GM12878 (cell line): ENCODE measurements at regions not wholly inside any gene's neighbourhood (a gene's known extent, or its start where the extent isn't known, plus 50 kb on each side); places are given as distances from the start of the nearest gene placed in this dataset.

Experiments used
- ATAC-seq: fragments of 200-7000 bp; cut with Tn5 transposase; 3 replicates; pipeline ENCODE4 v1.9.1; 2020; ENCODE audit warnings: mild to moderate bottlenecking, moderate library complexity
- BruUV-seq: library from RNA; stranded (reverse); fragments of 400-500 nt; replicated peaks from 2 replicates; lab custom pipeline; 2021; lab: Mats Ljungman, UMichigan
- CTCF ChIA-PET: fragments of 300-600 bp; sonication (Branson Sonifier 250); formaldehyde crosslinking; extraction: SDS; loops from one replicate; lab custom pipeline; 2021; ENCODE audit warnings: inconsistent platforms; lab: Yijun Ruan, JAX
- POLR2A ChIA-PET: fragments of 350-600 bp; formaldehyde crosslinking; extraction: SDS; loops from one replicate; lab custom pipeline; 2021; ENCODE audit warnings: inconsistent platforms; lab: Charles Lee
- RAD21 ChIA-PET: fragments of 300-600 bp; sonication (Branson Sonifier 250); formaldehyde crosslinking; loops from one replicate; lab custom pipeline; 2023; ENCODE audit warnings: antibody characterized with exemption; ENCODE audit not compliant: unreplicated experiment; lab: Charles Lee
- SMC1A ChIA-PET: fragments of 300-600 bp; sonication (Branson Sonifier 250); formaldehyde crosslinking; loops from one replicate; lab custom pipeline; 2023; ENCODE audit not compliant: unreplicated experiment, uncharacterized antibody; lab: Charles Lee
- DNase-seq: peaks from one replicate; pipeline ENCODE4 v3.0.0-alpha.2; 2011; ENCODE audit warnings: low read depth, low spot score
- FAIRE-seq: peaks from 3 replicates; lab custom pipeline; 2011; peaks lifted over from hg19 to GRCh38; lab: Jason Lieb, UNC
- H2AFZ ChIP-seq: 2 replicates; pipeline ENCODE4 v1.6.0; 2011; ENCODE audit warnings: low read depth, low read length, control low read depth; ENCODE audit not compliant: control insufficient read depth
- H3K27ac ChIP-seq: 2 replicates; pipeline ENCODE4 v1.5.1; 2011; ENCODE audit warnings: control low read depth; ENCODE audit not compliant: control insufficient read depth, insufficient read depth
- H3K27me3 ChIP-seq, 2 experiments: replicated peaks in 1 of 2; 2 replicates each; pipeline versions ENCODE4 v1.6.0 to v1.6.1; 2011; ENCODE audit warnings: low read length in 1 of 2; ENCODE audit not compliant: control insufficient read depth in 2 of 2, insufficient read depth in 2 of 2
- H3K36me3 ChIP-seq, 2 experiments: 2 replicates each; pipeline ENCODE4 v1.5.1; 2011; ENCODE audit warnings: low read length in 1 of 2; ENCODE audit not compliant: control insufficient read depth in 2 of 2, insufficient read depth in 2 of 2
- H3K4me1 ChIP-seq: 2 replicates; pipeline ENCODE4 v1.6.1; 2011; ENCODE audit warnings: mild to moderate bottlenecking, low read length, moderate library complexity, mixed read lengths; ENCODE audit not compliant: control insufficient read depth, insufficient read depth
- H3K4me2 ChIP-seq: 2 replicates; pipeline ENCODE4 v1.6.0; 2011; ENCODE audit warnings: control low read depth; ENCODE audit not compliant: control insufficient read depth, insufficient read depth
- H3K4me3 ChIP-seq: fragments of 200-600 bp; sonication (generic); 2 replicates; pipeline ENCODE4 v1.5.1; 2016
- H3K79me2 ChIP-seq: 2 replicates; pipeline ENCODE4 v1.6.0; 2011; ENCODE audit warnings: low read length; ENCODE audit not compliant: control insufficient read depth, insufficient read depth
- H3K9ac ChIP-seq: 2 replicates; pipeline ENCODE4 v1.8.0; 2011; ENCODE audit warnings: low read length, control low read depth, mixed read lengths; ENCODE audit not compliant: control insufficient read depth, insufficient read depth
- H3K9me3 ChIP-seq: replicated peaks from 3 replicates; pipeline ENCODE4 v1.5.1; 2011; ENCODE audit warnings: mild to moderate bottlenecking, low read length; ENCODE audit not compliant: control insufficient read depth, insufficient read depth
- H4K20me1 ChIP-seq: 2 replicates; pipeline ENCODE4 v1.6.0; 2011; ENCODE audit not compliant: control insufficient read depth, insufficient read depth
- EGR1 ChIP-seq, 2 experiments: IDR thresholded peaks; 1 replicate in 1 of 2; 2 replicates in 1 of 2; pipeline ENCODE4 v1.6.1; 2011 to 2012; ENCODE audit warnings: low read depth in 2 of 2, low read length in 2 of 2, borderline replicate concordance in 1 of 2, mild to moderate bottlenecking in 1 of 2, moderate library complexity in 1 of 2
- NFXL1 ChIP-seq: fragments of 450-650 bp; IDR thresholded peaks from 2 replicates; pipeline ENCODE4 v1.6.1; 2017; ENCODE audit warnings: antibody characterized with exemption, mild to moderate bottlenecking, borderline replicate concordance
- ZNF622 ChIP-seq: fragments of 450-650 bp; IDR thresholded peaks from 2 replicates; pipeline ENCODE4 v1.6.1; 2017; ENCODE audit warnings: mild to moderate bottlenecking, inconsistent platforms
- WGBS: methylation state at CpG from one replicate; pipeline ENCODE4 v1.1.6; 2016; ENCODE audit warnings: low lambda C conversion rate; ENCODE audit not compliant: insufficient replicate concordance, insufficient coverage; ENCODE audit errors: missing lambda C conversion rate; 5-methylcytosine and 5-hydroxymethylcytosine counted together
- in situ Hi-C: fragments of 300-500 bp; cut with MboI; formaldehyde crosslinking; loops from 9 replicates; pipeline ENCODE4 v1.14.3; 2018; ENCODE audit warnings: mixed read lengths
- intact Hi-C: fragments of 100-400 bp; cut with micrococcal nuclease; formaldehyde crosslinking; loops from one replicate; pipeline ENCODE4 v1.14.2; 2022; ENCODE audit not compliant: unreplicated experiment

GRCh38 chr17:34758316-34758715 lies 178.9 kb downstream of the TMEM132E start:
- Histone ChIP-seq H3K79me2 (no peaks in the 10 kb centered on the region), H3K9me3 (no peaks in the 10 kb centered on the region), H3K4me2 (no peak overlapping the region), H3K27me3 (peaks cover 0 to under 1% of the 10 kb centered on the region in 2 experiments; a peak in 1 of 4 replicates), H2AFZ (no peak overlapping the region), H3K4me3 (no peak overlapping the region), H4K20me1 (no peaks in the 10 kb centered on the region), H3K9ac (no peak overlapping the region), H3K36me3 (no peaks in the 10 kb centered on the region), H3K27ac (no peak overlapping the region), H3K4me1 (no peaks in the 10 kb centered on the region)
- BruUV-seq, result no TSS peak
- ATAC-seq (no peak), FAIRE-seq (no peak), DNase-seq (no peak)
- ChIA-PET CTCF (no interaction called here), SMC1A (no interaction called here), POLR2A (no interaction called here), RAD21 (no interaction called here)
- in situ Hi-C loops (no loop called here), intact Hi-C loops (loop anchor here (10.0 kb wide), 1 partner anchor 54 kb away; no protein-coding TSS in a partner anchor)
- 8% methylated on average over 3 of the region's 3 CpGs for WGBS
- TF ChIP-seq NFXL1, result no peak
- TF ChIP-seq EGR1 (IDR thresholded peaks at IDR 0.05; ENCODE audit: borderline replicate concordance in 1 of 2, low read depth in 2 of 2, low read length in 2 of 2), result no peak

GRCh38 chr17:34757611-34758010 lies 178.2 kb downstream of the TMEM132E start:
- CTCF ChIA-PET, result no interaction called here
- no TSS peak for BruUV-seq
- Histone ChIP-seq H3K4me2 (no peak overlapping the region), H3K4me1 (no peaks in the 10 kb centered on the region), H3K9ac (no peak overlapping the region), H2AFZ (no peak overlapping the region), H3K27me3 (peaks cover 0 to 1% of the 10 kb centered on the region in 2 experiments; a peak in 1 of 4 replicates), H3K27ac (no peak overlapping the region), H4K20me1 (no peaks in the 10 kb centered on the region), H3K9me3 (no peaks in the 10 kb centered on the region), H3K4me3 (no peak overlapping the region), H3K79me2 (no peaks in the 10 kb centered on the region), H3K36me3 (no peaks in the 10 kb centered on the region)
- no peak for TF ChIP-seq ZNF622
- in situ Hi-C loops, result no loop called here
- WGBS, result 23% methylated on average over 5 of the region's 5 CpGs
- POLR2A ChIA-PET, result no interaction called here
- RAD21 ChIA-PET, result no interaction called here
- SMC1A ChIA-PET, result no interaction called here
- intact Hi-C loops, result loop anchor here (10.0 kb wide), 1 partner anchor 53 kb away; no protein-coding TSS in a partner anchor
- DNase-seq (no peak), ATAC-seq (no peak), FAIRE-seq (no peak)
